ENCODE measurements at regions not wholly inside any gene's neighbourhood (a gene's known extent, or its start where the extent isn't known, plus 50 kb on each side); places are given as distances from the start of the nearest gene placed in this dataset.

DNA sequence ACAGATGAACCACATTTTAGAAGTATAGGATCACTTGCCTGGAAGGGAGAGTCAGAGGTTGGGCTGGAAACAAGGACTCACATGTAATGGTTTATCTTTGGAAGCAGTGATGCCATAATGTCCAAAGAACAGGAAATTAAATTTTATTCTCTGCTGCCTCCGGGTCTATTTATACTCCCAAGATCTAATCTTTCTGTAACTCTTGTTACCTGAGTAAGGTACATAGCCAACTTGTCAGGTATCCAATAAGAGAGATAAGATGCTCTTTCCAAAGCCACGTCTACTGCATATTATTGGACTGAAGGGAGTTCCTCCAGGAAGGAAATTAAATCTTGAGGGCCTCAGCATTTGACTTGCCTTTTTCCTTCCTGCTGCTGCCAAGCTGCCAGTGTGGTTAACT, 71.0 kb downstream of the CRYGS start:
- no CpG with 5 or more reads among the region's 2 CpGs for WGBS (ENCODE audit: extremely low coverage, insufficient coverage, insufficient read length)

GRCh38 chr3:186472456-186473008, 71.6 kb downstream of the CRYGS start:
- Histone ChIP-seq H4K91ac (ENCODE audit: low read depth, low read length) (no peak overlapping the region), H2AFZ (ENCODE audit: insufficient read depth, low read length, poor library complexity) (no peak overlapping the region), H3K23ac (ENCODE audit: low read length) (no peak overlapping the region), H3K4me2 (ENCODE audit: low read length) (no peak overlapping the region), H2AK5ac (ENCODE audit: low read length) (no peak overlapping the region), H3K18ac (ENCODE audit: low read length) (no peak overlapping the region), H3K79me2 (ENCODE audit: control insufficient read depth, insufficient read depth, low read length, poor library complexity) (no peaks in the 10 kb centered on the region), H3K27ac (ENCODE audit: low read depth, low read length) (no peak overlapping the region), H3K36me3 (ENCODE audit: control insufficient read depth in 1 of 2, insufficient read depth in 2 of 2, low read length in 2 of 2) (no peaks in the 10 kb centered on the region), H3K4me3 (ENCODE audit: low read depth, low read length) (no peak overlapping the region), H2BK120ac (ENCODE audit: insufficient read depth, low read length, poor library complexity) (no peak overlapping the region), H3K4ac (ENCODE audit: low read depth, low read length) (no peak overlapping the region), H3K9me3 (ENCODE audit: insufficient read depth, low read depth, low read length) (peaks cover 2% of the 10 kb centered on the region), H4K8ac (ENCODE audit: low read depth, low read length) (no peak overlapping the region), H3K27me3 (ENCODE audit: insufficient read depth, low read length) (no peaks in the 10 kb centered on the region), H3K79me1 (ENCODE audit: low read length) (no peaks in the 10 kb centered on the region), H3K14ac (ENCODE audit: low read length) (no peak overlapping the region), H2BK5ac (ENCODE audit: low read depth, low read length, poor library complexity) (no peak overlapping the region), H4K12ac (ENCODE audit: low read depth, low read length) (no peak overlapping the region), H3K9ac (ENCODE audit: low read length) (no peak overlapping the region), H2BK12ac (ENCODE audit: low read length) (no peak overlapping the region), H3K4me1 (ENCODE audit: control insufficient read depth in 1 of 2, insufficient read depth in 2 of 2, low read length in 2 of 2) (no peaks in the 10 kb centered on the region)
- no CpG with 5 or more reads among the region's 8 CpGs for WGBS (ENCODE audit: extremely low coverage, insufficient coverage, insufficient read length)
- DNase-seq: no peak

More for the DNA sequence above, 71.0 kb downstream of the CRYGS start:
- Histone ChIP-seq H3K18ac (ENCODE audit: low read length) (no peak overlapping the region), H2BK12ac (ENCODE audit: low read length) (no peak overlapping the region), H3K4me2 (ENCODE audit: low read length) (no peak overlapping the region), H4K91ac (ENCODE audit: low read depth, low read length) (no peak overlapping the region), H3K9ac (ENCODE audit: low read length) (no peak overlapping the region), H3K9me3 (ENCODE audit: insufficient read depth, low read depth, low read length) (peaks cover 2% of the 10 kb centered on the region), H3K27me3 (ENCODE audit: insufficient read depth, low read length) (no peaks in the 10 kb centered on the region), H3K23ac (ENCODE audit: low read length) (no peak overlapping the region), H3K4me3 (ENCODE audit: low read depth, low read length) (no peak overlapping the region), H3K79me2 (ENCODE audit: control insufficient read depth, insufficient read depth, low read length, poor library complexity) (no peaks in the 10 kb centered on the region), H3K36me3 (ENCODE audit: control insufficient read depth in 1 of 2, insufficient read depth in 2 of 2, low read length in 2 of 2) (no peaks in the 10 kb centered on the region), H3K14ac (ENCODE audit: low read length) (no peak overlapping the region), H2BK5ac (ENCODE audit: low read depth, low read length, poor library complexity) (no peak overlapping the region), H4K12ac (ENCODE audit: low read depth, low read length) (no peak overlapping the region), H2BK120ac (ENCODE audit: insufficient read depth, low read length, poor library complexity) (no peak overlapping the region), H3K4ac (ENCODE audit: low read depth, low read length) (no peak overlapping the region), H2AFZ (ENCODE audit: insufficient read depth, low read length, poor library complexity) (no peak overlapping the region), H3K4me1 (ENCODE audit: control insufficient read depth in 1 of 2, insufficient read depth in 2 of 2, low read length in 2 of 2) (peaks cover 0 to 3% of the 10 kb centered on the region in 2 experiments), H4K8ac (ENCODE audit: low read depth, low read length) (no peak overlapping the region), H3K27ac (ENCODE audit: low read depth, low read length) (no peak overlapping the region), H3K79me1 (ENCODE audit: low read length) (no peaks in the 10 kb centered on the region), H2AK5ac (ENCODE audit: low read length) (no peak overlapping the region)
- no peak for DNase-seq

DNA sequence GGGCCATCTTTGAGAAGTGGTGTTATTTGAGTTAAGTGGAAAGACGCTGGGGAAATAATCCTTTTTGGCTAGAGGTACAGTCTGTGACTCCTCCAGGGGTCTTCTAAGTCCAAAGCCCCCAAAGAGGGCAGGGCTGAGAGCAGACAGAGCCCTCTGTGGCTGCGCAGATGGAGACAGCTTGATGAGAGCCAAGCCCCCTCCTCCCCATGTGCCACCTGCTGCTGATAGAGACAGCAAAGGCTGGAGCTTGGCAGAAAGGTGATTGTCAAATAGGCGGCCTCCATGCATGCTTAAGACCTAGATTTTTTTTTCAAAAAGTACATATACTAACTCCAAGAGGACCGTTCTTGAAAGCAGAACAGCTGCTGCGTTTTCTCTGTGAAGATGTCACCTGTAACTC, 72.4 kb downstream of the CRYGS start:
- no peak overlapping the region for H3K14ac ChIP-seq (ENCODE audit: low read length)
- no peak overlapping the region for H3K4me2 ChIP-seq (ENCODE audit: low read length)
- no peak overlapping the region for H2BK120ac ChIP-seq (ENCODE audit: insufficient read depth, low read length, poor library complexity)
- no peak overlapping the region for H3K27ac ChIP-seq (ENCODE audit: low read depth, low read length)
- WGBS (ENCODE audit: extremely low coverage, insufficient coverage, insufficient read length): no CpG with 5 or more reads among the region's 5 CpGs
- H3K27me3 ChIP-seq (ENCODE audit: insufficient read depth, low read length): no peaks in the 10 kb centered on the region
- H3K4me3 ChIP-seq (ENCODE audit: low read depth, low read length): no peak overlapping the region
- no peak overlapping the region for H2AFZ ChIP-seq (ENCODE audit: insufficient read depth, low read length, poor library complexity)
- H3K23ac ChIP-seq (ENCODE audit: low read length): no peak overlapping the region
- no peaks in the 10 kb centered on the region for H3K9me3 ChIP-seq (ENCODE audit: insufficient read depth, low read depth, low read length)
- H3K18ac ChIP-seq (ENCODE audit: low read length): no peak overlapping the region
- H2AK5ac ChIP-seq (ENCODE audit: low read length): no peak overlapping the region
- H3K9ac ChIP-seq (ENCODE audit: low read length): no peak overlapping the region
- no peaks in the 10 kb centered on the region for H3K36me3 ChIP-seq (ENCODE audit: control insufficient read depth in 1 of 2, insufficient read depth in 2 of 2, low read length in 2 of 2)
- no peak overlapping the region for H2BK5ac ChIP-seq (ENCODE audit: low read depth, low read length, poor library complexity)
- no peak overlapping the region for H3K4ac ChIP-seq (ENCODE audit: low read depth, low read length)
- no peaks in the 10 kb centered on the region for H3K79me2 ChIP-seq (ENCODE audit: control insufficient read depth, insufficient read depth, low read length, poor library complexity)
- no peak overlapping the region for H4K8ac ChIP-seq (ENCODE audit: low read depth, low read length)
- no peak overlapping the region for H2BK12ac ChIP-seq (ENCODE audit: low read length)
- H3K79me1 ChIP-seq (ENCODE audit: low read length): no peaks in the 10 kb centered on the region
- no peak overlapping the region for H4K12ac ChIP-seq (ENCODE audit: low read depth, low read length)
- H4K91ac ChIP-seq (ENCODE audit: low read depth, low read length): no peak overlapping the region
- no peaks in the 10 kb centered on the region for H3K4me1 ChIP-seq (ENCODE audit: control insufficient read depth in 1 of 2, insufficient read depth in 2 of 2, low read length in 2 of 2)
- DNase-seq: no peak

GRCh38 chr3:186469525-186469924, 74.7 kb downstream of the CRYGS start:
- H2BK12ac ChIP-seq (ENCODE audit: low read length): no peak overlapping the region
- no peak overlapping the region for H4K12ac ChIP-seq (ENCODE audit: low read depth, low read length)
- H3K14ac ChIP-seq (ENCODE audit: low read length): no peak overlapping the region
- H3K4me2 ChIP-seq (ENCODE audit: low read length): no peak overlapping the region
- no peak overlapping the region for H3K27ac ChIP-seq (ENCODE audit: low read depth, low read length)
- no peaks in the 10 kb centered on the region for H3K4me1 ChIP-seq (ENCODE audit: control insufficient read depth in 1 of 2, insufficient read depth in 2 of 2, low read length in 2 of 2)
- no peak overlapping the region for H4K8ac ChIP-seq (ENCODE audit: low read depth, low read length)
- no peaks in the 10 kb centered on the region for H3K36me3 ChIP-seq (ENCODE audit: control insufficient read depth in 1 of 2, insufficient read depth in 2 of 2, low read length in 2 of 2)
- no peak overlapping the region for H3K18ac ChIP-seq (ENCODE audit: low read length)
- no CpG with 5 or more reads among the region's 4 CpGs for whole genome bisulfite sequencing (ENCODE audit: extremely low coverage, insufficient coverage, insufficient read length)
- H3K4ac ChIP-seq (ENCODE audit: low read depth, low read length): no peak overlapping the region
- no peak overlapping the region for H2BK120ac ChIP-seq (ENCODE audit: insufficient read depth, low read length, poor library complexity)
- H3K23ac ChIP-seq (ENCODE audit: low read length): no peak overlapping the region
- DNase-seq: no peak
- H2BK5ac ChIP-seq (ENCODE audit: low read depth, low read length, poor library complexity): no peak overlapping the region
- H2AFZ ChIP-seq (ENCODE audit: insufficient read depth, low read length, poor library complexity): no peak overlapping the region
- H3K79me1 ChIP-seq (ENCODE audit: low read length): no peaks in the 10 kb centered on the region
- no peak overlapping the region for H3K9ac ChIP-seq (ENCODE audit: low read length)
- no peaks in the 10 kb centered on the region for H3K79me2 ChIP-seq (ENCODE audit: control insufficient read depth, insufficient read depth, low read length, poor library complexity)
- H2AK5ac ChIP-seq (ENCODE audit: low read length): no peak overlapping the region
- H3K27me3 ChIP-seq (ENCODE audit: insufficient read depth, low read length): no peaks in the 10 kb centered on the region
- no peak overlapping the region for H3K4me3 ChIP-seq (ENCODE audit: low read depth, low read length)
- no peak overlapping the region for H4K91ac ChIP-seq (ENCODE audit: low read depth, low read length)
- no peaks in the 10 kb centered on the region for H3K9me3 ChIP-seq (ENCODE audit: insufficient read depth, low read depth, low read length)

Measured in trophoblast cell (in vitro differentiated cells and primary cell).